NCI-H1105 (cell line): ENCODE measurements at regions not wholly inside any gene's neighbourhood (a gene's known extent, or its start where the extent isn't known, plus 50 kb on each side); places are given as distances from the start of the nearest gene placed in this dataset.

ENCODE experiments used
- DNase-seq: peaks from one replicate; lab custom pipeline; 2025; lab: John Stamatoyannopoulos, UW

DNA sequence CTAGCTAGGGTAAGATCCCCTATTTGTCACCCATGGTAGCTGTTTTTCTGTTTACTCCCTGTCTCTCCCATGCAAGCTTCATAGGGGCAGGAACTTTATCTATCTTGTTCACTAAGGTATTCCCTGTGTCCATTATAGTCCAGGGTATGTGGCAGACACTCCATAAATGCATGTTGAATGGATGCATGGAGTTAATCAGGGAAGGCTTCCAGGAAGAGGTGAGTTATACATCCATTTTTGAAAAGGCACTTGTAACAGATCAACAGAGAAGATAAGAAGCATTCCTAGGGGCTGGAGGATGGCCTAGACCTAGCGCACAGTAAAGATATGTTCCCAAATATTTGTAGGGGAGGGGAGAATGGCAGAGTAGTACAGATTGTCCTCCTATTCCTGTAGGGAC is 130.3 kb downstream of the BUD13 start:
- DNase-seq, result no peak

DNA sequence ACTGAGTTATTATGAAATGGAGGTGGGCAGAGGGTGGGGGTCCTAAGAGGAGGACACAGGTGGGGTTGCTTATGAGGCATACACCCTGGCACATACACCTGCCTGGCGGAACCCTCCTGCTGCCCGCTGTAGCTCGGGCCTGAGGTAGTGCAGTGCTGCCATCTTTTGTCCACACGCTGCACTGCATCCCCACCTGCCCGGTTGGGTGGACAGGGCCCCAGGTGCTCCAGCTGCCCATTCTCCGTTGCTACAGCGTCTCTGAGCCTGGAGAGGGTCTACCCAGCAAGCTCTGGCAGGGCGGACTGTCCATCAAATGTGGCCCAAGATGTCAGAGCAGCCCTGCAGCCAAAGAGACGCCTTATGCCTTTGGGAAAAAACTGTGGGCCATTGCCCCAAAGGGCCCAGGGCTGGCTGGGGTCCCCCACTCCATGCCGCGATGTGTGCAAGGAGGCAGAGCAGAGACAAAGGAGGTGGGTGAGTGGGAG is 131.2 kb downstream of the BUD13 start:
- peak; percentile 54 for DNase-seq

DNA sequence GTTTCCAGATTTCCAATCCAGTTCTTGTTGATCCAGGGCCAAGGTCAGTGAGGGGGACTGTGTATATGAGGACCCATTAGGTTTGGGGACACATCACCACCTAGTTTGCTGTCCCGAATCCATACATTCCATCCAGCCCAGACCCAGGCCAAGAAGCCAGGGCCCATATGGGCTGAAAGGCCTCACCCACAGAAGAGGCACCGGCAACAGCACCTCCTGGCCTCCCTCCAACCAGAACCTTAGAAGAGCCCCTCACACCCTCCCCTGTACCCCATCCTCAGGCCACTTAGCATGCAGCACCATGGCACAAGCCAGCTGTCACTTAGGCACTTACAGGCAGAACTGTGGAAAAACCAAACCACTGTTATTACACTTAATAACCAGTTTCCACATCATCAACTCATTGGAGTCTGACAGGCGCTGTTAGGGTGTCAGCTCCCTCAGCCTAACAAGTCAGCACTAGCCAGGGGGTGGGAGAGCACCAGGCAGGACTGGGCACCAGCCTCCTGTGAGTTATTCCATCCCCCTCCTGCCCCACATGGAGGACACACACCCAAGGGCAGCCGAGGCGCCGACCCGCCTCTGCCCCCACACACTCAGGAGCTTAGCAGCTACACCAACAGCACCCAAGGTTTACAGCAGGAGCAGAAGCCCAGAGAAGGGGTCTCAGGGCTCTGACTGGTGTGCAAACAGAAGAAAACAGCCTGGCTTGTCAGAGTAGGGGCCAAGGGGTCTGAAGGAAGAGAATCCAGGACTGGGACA is 132.0 kb downstream of the BUD13 start:
- DNase-seq, result peak; percentile 75

DNA sequence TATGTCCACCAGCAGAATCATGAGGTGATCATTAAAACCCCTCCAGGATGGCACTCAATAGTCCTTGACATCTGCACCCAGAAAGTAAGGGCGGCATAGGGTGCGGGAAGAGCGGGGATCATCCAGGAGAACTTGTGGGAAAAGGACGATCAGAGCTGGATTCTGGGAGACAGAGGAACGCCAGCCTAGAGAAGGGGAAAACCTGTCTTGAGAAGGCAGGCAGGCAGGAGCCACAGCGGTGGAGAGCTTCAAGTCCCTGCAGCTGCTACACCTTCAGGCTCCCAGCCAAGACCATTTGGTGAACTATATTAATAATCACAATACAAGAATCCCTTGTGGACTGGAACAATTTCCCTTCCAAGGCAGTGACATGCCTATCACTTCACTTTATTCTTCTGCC is 134.3 kb downstream of the BUD13 start:
- peak; percentile 59 for DNase-seq

DNA sequence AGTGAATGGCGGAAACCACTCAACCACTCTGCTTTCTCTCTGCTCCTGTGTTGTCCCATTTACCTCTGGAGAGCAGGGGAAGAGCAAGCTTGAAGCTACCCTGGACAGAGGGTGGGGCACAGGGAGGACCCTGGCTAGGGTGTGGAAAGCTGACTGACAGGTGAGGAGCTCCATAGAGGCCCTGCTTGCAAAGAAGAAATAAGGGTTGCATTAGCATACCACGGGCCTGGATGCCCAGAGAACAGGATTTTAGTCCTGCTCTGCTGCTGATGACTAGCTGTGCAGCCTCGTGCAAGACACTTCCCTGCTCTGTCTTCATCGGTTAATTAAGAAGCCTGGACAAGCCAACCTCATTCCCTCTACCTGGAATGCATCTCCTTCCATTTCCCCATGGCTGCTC is 135.0 kb downstream of the BUD13 start:
- no peak for DNase-seq

DNA sequence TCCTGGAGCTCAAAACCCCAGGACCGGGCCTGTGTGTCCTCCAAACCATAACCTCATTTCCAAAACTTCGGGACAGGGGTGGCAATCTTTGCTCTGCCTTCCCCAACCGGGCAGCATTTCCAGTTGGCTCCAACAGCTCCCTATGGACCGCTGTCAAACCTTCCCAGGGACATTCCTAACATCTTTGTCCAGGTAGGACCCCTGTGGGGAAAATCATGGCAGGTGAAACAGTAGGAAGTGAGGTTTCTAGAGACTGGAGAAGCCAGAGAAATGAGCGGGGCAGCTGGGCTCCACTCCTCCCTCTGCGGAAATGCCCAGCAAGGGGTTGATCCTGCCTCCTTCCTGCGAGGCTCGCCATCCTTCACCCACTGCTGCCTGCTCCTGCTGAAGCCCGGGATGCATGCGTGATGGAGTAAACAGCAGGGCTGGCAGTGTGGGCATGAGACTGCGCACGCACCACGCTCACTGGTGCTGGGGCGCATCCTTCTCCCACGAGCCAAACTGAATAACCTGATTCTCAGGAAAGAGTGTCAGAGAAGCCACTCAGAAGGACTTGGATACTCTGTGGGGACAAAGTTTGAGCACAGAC is 136.4 kb downstream of the BUD13 start:
- DNase-seq, result no peak

DNA sequence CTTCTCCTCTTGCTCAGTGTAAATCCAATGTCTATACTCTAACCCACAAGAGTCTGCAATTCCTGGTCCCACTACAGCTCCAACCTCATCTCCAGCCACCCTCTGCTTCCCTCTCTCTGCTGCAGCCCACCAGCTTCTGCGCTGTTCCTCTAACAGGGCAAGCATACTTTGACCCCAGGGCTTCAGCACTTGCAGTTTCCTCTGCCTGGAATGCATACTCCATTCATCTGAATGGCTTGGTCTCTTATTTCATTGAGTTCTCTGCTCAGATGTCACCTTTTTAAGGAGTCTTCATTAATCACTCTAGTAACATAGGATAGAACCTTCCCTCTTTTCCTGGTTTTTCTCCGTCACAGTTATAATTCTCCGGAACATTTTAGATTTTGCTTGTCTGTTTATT is 141.6 kb downstream of the BUD13 start:
- DNase-seq, result no peak

DNA sequence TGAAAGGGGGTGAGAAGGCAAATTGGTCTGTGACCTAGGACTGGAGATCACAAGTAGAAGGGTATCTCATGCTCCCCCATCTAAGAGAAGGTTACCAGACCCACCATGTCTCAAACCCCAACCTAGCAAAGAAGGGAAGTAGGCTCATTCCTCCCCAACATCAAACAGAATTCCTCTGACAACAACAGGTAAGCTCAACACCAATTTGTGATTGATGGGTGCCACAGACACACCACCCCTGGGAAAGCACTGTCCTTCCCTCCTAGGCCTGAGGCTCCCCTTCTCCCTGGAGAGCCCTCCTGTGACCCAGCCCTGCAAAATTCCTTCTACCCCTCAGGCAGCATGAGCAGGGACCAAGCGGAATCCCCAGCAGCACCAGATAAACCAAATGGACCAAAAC is 154.3 kb downstream of the BUD13 start:
- DNase-seq, result no peak

DNA sequence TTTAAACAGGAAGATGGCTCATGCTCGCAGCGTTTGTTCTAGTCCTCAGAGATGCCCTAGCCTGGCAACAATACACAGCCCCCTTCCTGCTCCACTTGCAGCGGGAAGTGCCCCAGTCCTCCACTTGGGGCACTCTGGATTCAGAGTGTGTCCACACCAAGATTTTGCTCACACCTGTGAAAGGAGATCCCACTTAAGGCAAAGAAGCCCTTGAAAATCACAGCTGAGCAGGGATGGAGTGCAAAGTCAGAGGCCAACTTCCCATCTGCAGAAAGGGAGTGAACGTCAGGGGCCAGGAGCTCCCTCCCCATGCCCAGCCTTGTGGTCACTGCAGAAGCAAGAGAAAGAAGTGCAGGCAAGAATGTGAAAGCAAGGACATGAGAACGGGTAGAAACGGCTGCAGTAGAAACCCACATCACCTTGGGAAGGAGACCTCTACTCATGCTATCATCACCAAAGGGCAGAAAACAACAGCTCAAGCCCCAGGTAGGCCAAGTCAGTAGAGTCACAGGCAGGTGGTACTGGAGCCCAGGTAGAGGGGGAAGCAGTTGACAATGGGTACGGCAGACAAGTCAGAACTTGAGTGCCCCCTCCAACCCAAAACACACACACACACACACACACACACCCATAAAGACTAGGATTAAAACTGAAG is 157.4 kb downstream of the BUD13 start:
- DNase-seq, result no peak

DNA sequence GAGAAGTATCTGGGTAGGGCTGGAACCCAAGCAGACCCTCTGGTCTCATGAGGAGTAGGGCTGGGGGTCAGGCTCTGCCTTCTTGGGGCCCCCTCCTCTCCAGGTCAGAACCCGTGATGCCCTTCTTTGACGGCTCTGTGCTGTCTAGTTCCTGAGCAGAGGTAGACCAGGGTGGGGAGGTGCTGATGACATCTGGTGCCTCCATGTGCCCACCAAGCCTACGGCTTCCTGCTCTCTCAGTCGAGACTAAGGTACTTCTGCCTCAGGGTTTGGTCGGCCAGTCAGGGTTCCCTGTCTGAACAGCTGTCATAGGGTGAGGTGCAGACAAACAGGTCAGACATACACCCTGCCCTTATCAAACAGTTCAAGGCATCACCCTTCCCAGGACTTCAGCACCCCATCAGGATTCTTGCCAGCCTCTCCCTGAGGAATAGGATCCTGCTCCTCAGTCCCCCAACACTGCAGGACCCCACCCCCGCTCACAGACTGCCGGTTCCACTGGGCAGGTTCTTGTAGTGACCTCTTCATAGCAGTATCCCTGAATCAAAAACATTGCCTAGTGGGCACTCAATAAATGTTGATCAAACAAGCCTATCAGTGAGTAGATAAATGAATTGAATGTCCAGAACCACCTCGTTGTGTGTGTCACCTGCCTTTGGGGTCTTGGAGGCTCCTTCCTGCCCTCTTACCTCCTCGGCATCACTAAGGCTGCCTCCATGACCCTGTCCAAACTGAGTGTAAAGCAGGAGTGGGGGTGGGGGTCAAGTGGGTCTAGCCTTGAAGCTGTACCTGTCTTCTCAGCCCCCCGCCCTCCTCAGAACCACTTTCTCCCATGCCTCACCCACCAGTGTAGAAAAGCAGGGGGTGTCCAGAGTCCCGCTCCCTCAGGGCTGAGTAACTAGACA is 158.2 kb downstream of the BUD13 start:
- DNase-seq, result no peak

DNA sequence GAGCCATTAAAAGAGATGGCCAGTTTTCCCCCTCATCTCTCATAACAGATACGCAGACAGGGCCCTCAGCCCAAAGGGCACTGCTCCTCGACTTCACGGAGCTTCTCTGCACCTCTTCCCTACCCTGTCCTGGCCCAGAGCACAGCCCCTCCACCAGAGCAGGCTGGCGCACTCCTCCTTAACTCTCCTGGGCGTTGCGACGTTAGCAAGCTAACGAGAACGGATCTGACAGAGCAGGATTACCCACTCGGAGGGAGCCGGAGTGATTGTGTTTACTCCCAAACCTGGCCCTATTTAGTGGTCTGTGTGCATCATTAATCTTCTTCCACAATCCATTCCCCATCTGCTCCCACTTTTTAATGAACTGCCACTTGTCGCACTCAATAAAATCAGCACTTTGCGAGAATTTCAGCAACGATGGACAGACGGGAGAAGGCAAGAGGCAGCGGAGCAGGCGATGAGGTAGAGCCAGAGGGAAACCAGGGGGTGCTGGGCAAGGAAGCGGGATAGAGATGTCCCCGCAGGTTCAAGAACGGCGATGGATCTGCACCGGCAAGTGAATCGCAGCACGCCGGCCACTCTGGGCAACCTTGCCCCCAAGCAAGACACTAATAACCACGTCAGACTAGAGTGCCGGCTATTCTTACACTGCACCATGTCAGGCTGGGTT is 159.4 kb downstream of the BUD13 start:
- DNase-seq, result no peak

DNA sequence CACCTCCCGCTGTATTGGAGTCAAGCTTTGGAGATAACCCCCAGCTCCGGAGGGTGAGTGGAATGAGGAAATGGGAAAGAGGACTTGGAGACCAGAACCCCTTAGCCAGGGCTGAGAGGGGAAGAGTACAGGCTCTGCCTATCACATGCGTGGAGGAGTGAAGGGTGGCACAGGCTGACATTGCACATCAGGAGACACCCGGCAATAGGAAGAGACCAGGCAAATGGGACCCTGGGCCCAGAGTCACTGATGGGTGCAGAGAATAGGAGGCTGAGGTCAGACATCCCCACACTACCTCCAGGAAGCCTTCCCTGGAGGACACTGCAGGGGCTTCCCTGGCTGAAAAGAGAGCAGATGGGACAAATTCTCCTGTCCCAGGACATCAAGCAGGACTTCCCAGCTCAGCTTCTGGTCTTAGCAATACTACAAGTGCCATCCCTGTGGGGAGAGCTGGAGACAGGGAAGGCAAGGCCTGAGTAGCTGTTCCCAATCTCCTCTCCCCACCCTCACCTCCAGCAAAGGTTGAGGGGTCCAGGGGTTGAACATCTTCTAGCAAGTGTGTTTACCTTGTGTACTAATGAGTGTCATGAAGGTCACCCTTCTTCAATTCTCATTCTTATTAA is 160.7 kb downstream of the BUD13 start:
- DNase-seq, result no peak

DNA sequence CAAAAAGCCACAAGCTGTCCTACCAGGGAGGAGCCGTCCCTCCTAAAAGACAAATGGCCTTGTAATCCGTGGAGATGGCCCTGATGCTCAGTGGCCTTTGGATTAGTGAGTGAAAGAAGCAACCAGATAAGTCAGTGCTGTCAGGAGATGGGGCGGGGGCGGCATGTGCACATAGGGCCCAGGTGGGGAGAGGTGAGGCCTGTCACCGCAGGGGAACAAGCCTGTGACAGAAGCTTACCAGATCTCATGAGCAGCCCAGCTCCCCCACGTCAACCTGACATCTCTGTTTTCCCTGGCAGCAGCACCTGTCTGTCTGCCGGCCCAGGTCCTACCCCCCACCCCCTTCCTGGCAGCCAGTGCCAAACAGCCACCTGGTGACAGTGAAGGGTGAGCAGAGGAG is 162.6 kb downstream of the BUD13 start:
- DNase-seq, result peak; percentile 86

DNA sequence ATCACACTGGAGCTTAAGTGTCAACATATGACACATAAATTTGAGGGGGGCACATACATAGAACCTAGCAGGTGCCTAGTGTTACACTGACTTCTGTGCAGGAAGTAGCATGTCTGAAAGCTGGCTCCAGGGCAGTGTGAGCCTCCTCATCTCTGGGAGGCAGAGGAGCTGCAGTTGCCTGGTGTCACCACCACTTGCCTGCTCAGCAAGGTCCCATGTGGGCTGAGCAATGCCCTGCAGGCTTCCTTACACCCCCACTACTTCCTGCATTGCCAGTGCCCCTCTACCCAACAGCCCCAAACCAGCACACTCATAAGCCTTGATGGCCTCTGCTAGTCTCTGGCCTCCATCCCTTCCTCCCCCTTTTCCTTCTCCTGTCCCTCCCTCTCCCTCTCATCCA is 165.8 kb downstream of the BUD13 start:
- no peak for DNase-seq

DNA sequence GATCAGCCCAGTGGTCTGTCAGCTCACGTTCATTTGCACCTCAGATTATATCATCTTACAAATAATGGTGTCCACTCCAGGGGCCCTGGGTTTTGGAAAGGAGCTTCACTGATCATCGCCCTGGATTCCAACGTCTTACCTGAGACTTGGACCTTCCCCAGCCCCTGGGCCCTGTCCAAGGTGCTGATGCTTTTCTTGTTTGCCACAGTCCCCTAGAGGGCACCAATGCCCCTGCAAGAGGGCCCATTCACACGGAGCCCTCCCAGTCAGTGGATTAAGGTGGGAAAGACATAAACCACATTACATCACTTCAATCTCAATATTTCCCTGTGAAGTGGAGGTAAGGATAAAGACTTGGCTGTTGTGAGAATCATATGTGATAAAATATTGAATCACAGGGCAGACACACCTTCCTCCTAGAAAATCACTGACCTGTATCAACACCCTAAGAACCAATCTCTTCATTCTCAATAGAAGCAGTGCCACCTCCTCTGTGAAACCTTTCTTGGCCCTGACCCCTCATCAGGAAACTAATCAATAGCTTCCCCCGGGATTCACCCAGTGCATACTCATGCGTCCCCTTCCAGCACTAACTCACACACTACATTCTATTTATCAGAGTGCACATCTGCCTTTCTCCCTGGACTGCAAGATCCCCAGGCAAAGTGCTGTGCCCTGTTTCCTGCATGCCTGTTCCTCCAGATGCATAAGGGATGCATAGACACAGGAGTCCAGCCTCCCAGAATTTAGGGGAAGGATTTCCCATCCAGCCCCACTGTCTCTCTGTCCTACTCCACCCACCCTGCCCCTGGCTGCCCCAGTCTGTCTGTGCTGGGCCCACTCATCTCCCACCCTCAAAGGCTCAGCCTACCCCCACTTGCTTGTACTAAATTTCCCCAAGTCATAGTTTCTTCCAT is 167.0 kb downstream of the BUD13 start:
- DNase-seq, result no peak

DNA sequence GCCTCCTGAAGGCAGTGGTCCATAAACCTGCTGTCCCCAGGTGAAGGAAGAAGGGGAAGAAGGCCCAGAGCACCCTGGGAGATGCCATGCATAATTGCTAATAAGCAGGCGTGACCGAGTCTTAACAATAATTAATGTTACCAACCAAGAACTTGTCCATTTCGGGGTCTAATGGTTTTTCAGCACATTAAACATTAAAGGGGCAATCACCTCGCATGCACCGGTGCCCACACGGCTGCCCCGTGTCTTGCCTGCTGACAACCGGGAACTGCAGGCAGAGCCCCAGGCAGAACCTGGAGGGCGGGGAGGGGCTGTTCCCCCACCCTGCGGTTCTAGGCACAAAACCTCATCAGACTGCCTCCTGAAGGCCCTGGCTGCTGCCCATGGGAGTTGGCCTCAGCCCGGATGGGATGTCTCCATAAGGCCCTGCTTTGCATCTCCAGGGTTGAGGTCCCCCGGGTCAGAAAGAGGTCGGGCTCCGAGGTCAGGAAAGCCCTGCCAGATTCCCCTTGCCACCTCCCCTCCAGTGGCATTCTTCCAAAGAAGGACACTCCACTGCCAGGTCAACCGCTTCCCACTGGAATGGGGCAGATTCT is 169.0 kb downstream of the BUD13 start:
- no peak for DNase-seq

DNA sequence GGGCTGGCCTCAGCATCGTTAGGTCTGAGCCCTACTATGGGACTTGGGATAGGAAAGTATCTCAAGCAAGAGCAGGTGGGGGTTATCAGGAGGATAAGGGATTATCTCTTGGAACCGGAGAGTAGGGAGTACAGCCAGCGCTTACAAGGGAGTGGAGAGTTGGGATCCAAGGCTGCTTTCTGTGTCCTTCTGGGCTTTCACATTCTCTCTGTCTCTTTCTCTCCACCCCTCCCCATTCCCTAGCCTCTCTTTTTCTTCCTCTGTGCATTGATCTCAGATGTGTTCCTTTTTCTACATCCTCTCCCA is 170.2 kb downstream of the BUD13 start:
- DNase-seq, result no peak

DNA sequence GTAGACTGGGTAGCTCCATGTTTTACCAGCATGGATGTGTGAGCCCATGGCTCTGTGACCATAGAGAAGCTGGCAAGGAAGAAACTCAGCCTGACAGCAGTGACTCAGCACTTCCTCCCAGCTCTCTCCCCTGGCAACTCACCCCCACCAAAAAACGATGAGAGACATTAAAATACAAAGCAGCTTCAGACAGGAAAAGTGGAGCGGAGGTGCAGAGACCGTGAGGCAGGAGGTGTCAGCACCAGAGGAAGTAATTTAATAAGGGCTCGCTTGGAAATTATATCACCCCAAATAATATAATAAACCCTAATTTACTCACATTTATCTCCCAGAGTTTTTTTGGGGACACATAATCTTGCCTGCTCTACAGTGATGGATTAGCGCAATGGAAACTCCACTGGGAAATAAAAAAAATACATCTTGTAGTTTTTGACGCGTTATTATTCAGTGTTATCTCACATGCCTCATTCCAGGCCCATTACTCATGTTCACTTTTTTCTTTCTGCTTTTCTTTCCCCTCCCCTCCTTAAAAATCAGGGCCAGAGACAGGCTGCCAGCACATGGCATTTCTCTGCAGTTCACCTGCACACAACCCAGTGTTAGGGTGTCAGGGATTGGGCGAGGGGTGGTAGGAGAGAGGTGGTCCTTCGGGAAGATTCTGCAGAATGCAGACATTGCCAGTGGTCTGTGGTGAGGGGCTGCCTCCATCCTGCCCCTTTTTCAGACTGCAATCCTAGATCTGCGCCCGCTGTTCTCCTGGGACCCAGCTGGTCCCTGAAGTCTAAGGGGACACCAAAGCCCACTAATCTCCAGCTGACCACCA is 170.8 kb downstream of the BUD13 start:
- no peak for DNase-seq

DNA sequence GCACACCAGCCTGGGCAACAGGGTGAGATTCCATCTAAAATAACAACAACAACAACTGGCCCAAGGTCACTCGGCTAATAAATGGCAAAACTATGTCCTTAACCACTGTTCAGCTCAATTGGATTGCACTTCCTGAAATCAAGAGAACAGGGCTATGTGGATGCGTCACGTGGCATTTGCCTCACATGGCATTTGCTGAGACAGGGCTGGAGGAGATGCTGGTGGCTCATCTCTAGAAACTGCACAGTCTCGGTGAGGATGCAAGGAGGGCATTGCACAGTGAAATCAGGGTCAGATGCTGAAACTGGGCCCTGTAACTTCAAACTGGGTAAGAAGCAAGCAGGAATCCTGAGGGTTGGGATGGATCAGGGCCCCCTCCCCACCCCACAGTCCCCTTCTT is 171.9 kb downstream of the BUD13 start:
- no peak for DNase-seq
